Raji (cell line): ENCODE measurements at regions not wholly inside any gene's neighbourhood (a gene's known extent, or its start where the extent isn't known, plus 50 kb on each side); places are given as distances from the start of the nearest gene placed in this dataset.

Experiments used
- POLR2A ChIP-seq: IDR thresholded peaks from 2 replicates; pipeline ENCODE4 v1.6.1; 2011; ENCODE audit warnings: low read depth, low read length, control low read depth; ENCODE audit not compliant: insufficient read depth

- no peak for TF ChIP-seq POLR2A
These were observed 204.7 kb upstream of the ZNF608 start for GRCh38 chr5:124951105-124951504.

- TF ChIP-seq POLR2A, result peak; percentile 36; the same call in 1 of the 2 replicates
These were observed 205.2 kb upstream of the ZNF608 start for GRCh38 chr5:124951661-124952060.

- peak; percentile 38 for TF ChIP-seq POLR2A
These were observed 205.6 kb upstream of the ZNF608 start for GRCh38 chr5:124952079-124952478.

- peak; percentile 47; the same call in 1 of the 2 replicates for TF ChIP-seq POLR2A
These were observed 206.1 kb upstream of the ZNF608 start for GRCh38 chr5:124952566-124952965.

GRCh38 chr5:124954784-124955183, 208.3 kb upstream of the ZNF608 start:
- no peak for TF ChIP-seq POLR2A

- TF ChIP-seq POLR2A, result no peak
These were observed 210.1 kb upstream of the ZNF608 start for GRCh38 chr5:124956471-124957029.

- no peak for TF ChIP-seq POLR2A
These were observed 210.6 kb upstream of the ZNF608 start for GRCh38 chr5:124957063-124957462.

- TF ChIP-seq POLR2A, result no peak
These were observed 213.8 kb upstream of the ZNF608 start for GRCh38 chr5:124960266-124960665.

GRCh38 chr5:124961521-124961920, 215.1 kb upstream of the ZNF608 start:
- TF ChIP-seq POLR2A, result no peak

GRCh38 chr5:124962111-124962510, 215.7 kb upstream of the ZNF608 start:
- no peak for TF ChIP-seq POLR2A

GRCh38 chr5:124962735-124963134, 216.3 kb upstream of the ZNF608 start:
- no peak for TF ChIP-seq POLR2A

GRCh38 chr5:124963236-124963919, 216.9 kb upstream of the ZNF608 start:
- no peak for TF ChIP-seq POLR2A

- no peak for TF ChIP-seq POLR2A
These were observed 226.3 kb upstream of the ZNF608 start for GRCh38 chr5:124972703-124973102.

- no peak for TF ChIP-seq POLR2A
These were observed 227.2 kb upstream of the ZNF608 start for GRCh38 chr5:124973661-124974060.

GRCh38 chr5:124976086-124976485, 229.6 kb upstream of the ZNF608 start:
- TF ChIP-seq POLR2A, result no peak

- TF ChIP-seq POLR2A, result no peak
These were observed 232.8 kb upstream of the ZNF608 start for GRCh38 chr5:124979251-124979650.
